ENCODE measurements at regions not wholly inside any gene's neighbourhood (a gene's known extent, or its start where the extent isn't known, plus 50 kb on each side); places are given as distances from the start of the nearest gene placed in this dataset.

GRCh38 chrX:13414006-13414647, 94.3 kb upstream of the ATXN3L start:
- TF ChIP-seq CTCF (conservative IDR thresholded peaks at IDR 0.05) (no peak), ZFX (IDR thresholded peaks at IDR 0.05) (no peak)
